ENCODE measurements at regions not wholly inside any gene's neighbourhood (a gene's known extent, or its start where the extent isn't known, plus 50 kb on each side); places are given as distances from the start of the nearest gene placed in this dataset.

DNA sequence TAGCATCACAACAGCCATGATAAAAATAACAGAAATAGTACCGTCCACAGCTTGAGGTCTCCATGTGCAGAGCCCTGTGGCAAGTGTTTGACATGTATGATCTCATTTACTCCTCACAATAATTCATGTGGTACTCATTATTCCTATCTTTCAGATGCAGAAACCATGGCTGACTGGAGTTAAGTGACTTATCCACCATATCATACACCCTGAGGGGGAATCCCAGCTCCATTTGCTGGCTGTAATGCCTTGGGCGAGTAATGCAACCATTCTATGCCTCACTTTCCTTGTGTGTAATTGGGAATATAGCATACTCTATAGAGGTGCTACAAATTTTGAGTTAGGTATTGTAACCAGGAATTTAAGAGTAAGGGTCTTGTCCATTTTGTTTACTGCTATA is 347.0 kb upstream of the CLINT1 start:
- Histone ChIP-seq H3K9me3 (ENCODE audit: control insufficient read depth, insufficient read depth, low read depth, low read length) (no peaks in the 10 kb centered on the region), H3K27ac (ENCODE audit: insufficient read depth, low read length) (no peak overlapping the region), H3K4me2 (ENCODE audit: extremely low read depth, insufficient read depth, low read length) (no peak overlapping the region), H3K4me3 (replicated peaks in 1 of 4; ENCODE audit: control extremely low read depth in 1 of 4, insufficient read depth in 1 of 4, low read depth in 3 of 4, low read length in 4 of 4) (no peak overlapping the region), H3K36me3 (ENCODE audit: control insufficient read depth, insufficient read depth, low read length) (no peaks in the 10 kb centered on the region), H3K79me2 (ENCODE audit: control insufficient read depth, insufficient read depth, low read length) (no peaks in the 10 kb centered on the region), H3K9ac (ENCODE audit: insufficient read depth, low read length) (no peak overlapping the region), H4K20me1 (ENCODE audit: control insufficient read depth, extremely low read depth, insufficient read depth, low read length) (no peaks in the 10 kb centered on the region), H3K27me3 (ENCODE audit: control insufficient read depth, insufficient read depth, low read length) (peaks cover 2% of the 10 kb centered on the region), H3K4me1 (ENCODE audit: control insufficient read depth, extremely low read depth, insufficient read depth, low read length) (no peaks in the 10 kb centered on the region), H2AFZ (ENCODE audit: low read length) (no peak overlapping the region)
- TF ChIP-seq, protein P1, sequence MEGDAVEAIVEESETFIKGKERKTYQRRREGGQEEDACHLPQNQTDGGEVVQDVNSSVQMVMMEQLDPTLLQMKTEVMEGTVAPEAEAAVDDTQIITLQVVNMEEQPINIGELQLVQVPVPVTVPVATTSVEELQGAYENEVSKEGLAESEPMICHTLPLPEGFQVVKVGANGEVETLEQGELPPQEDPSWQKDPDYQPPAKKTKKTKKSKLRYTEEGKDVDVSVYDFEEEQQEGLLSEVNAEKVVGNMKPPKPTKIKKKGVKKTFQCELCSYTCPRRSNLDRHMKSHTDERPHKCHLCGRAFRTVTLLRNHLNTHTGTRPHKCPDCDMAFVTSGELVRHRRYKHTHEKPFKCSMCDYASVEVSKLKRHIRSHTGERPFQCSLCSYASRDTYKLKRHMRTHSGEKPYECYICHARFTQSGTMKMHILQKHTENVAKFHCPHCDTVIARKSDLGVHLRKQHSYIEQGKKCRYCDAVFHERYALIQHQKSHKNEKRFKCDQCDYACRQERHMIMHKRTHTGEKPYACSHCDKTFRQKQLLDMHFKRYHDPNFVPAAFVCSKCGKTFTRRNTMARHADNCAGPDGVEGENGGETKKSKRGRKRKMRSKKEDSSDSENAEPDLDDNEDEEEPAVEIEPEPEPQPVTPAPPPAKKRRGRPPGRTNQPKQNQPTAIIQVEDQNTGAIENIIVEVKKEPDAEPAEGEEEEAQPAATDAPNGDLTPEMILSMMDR (conservative IDR thresholded peaks at IDR 0.05 in 1 of 2, IDR thresholded peaks at IDR 0.05 in 1 of 2; ENCODE audit: low read depth in 1 of 2, low read length in 2 of 2), result no peak
- no peak for TF ChIP-seq EZH2 (IDR thresholded peaks at IDR 0.05; ENCODE audit: low read length, missing control alignments)
- no peak for DNase-seq (ENCODE audit: low read depth in 2 of 2)

DNA sequence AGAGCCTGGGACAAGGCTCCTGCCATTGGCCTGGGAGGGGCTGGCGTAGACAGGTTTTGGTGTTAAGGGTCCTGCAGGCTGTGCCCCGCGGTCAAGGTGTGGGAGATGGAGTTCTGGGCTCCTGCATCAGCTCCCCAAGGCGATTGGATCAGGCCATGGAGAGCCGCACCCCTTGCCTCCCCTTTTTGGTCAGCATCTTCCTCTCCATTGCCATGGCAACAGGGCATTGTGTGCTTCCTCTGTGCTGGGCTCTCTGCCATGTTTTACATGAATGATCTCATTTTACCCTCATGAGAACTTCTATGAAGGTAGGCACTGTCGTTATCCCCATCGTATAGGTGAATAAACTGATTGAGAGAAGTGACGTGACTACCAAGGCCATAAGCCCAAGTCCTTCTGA is 344.3 kb upstream of the CLINT1 start:
- H3K4me2 ChIP-seq (ENCODE audit: extremely low read depth, insufficient read depth, low read length), result no peak overlapping the region
- H3K36me3 ChIP-seq (ENCODE audit: control insufficient read depth, insufficient read depth, low read length), result no peaks in the 10 kb centered on the region
- no peak for DNase-seq (ENCODE audit: low read depth in 2 of 2)
- peaks cover 2% of the 10 kb centered on the region for H3K27me3 ChIP-seq (ENCODE audit: control insufficient read depth, insufficient read depth, low read length)
- no peak overlapping the region for H3K27ac ChIP-seq (ENCODE audit: insufficient read depth, low read length)
- no peaks in the 10 kb centered on the region for H3K4me1 ChIP-seq (ENCODE audit: control insufficient read depth, extremely low read depth, insufficient read depth, low read length)
- H3K9ac ChIP-seq (ENCODE audit: insufficient read depth, low read length), result no peak overlapping the region
- TF ChIP-seq, protein P1 (conservative IDR thresholded peaks at IDR 0.05 in 1 of 2, IDR thresholded peaks at IDR 0.05 in 1 of 2; ENCODE audit: low read depth in 1 of 2, low read length in 2 of 2), result no peak
- TF ChIP-seq EZH2 (IDR thresholded peaks at IDR 0.05; ENCODE audit: low read length, missing control alignments), result no peak
- no peak overlapping the region for H3K4me3 ChIP-seq (replicated peaks in 1 of 4; ENCODE audit: control extremely low read depth in 1 of 4, insufficient read depth in 1 of 4, low read depth in 3 of 4, low read length in 4 of 4)
- no peaks in the 10 kb centered on the region for H3K79me2 ChIP-seq (ENCODE audit: control insufficient read depth, insufficient read depth, low read length)
- H2AFZ ChIP-seq (ENCODE audit: low read length), result no peak overlapping the region
- H3K9me3 ChIP-seq (ENCODE audit: control insufficient read depth, insufficient read depth, low read depth, low read length), result no peaks in the 10 kb centered on the region
- no peaks in the 10 kb centered on the region for H4K20me1 ChIP-seq (ENCODE audit: control insufficient read depth, extremely low read depth, insufficient read depth, low read length)

DNA sequence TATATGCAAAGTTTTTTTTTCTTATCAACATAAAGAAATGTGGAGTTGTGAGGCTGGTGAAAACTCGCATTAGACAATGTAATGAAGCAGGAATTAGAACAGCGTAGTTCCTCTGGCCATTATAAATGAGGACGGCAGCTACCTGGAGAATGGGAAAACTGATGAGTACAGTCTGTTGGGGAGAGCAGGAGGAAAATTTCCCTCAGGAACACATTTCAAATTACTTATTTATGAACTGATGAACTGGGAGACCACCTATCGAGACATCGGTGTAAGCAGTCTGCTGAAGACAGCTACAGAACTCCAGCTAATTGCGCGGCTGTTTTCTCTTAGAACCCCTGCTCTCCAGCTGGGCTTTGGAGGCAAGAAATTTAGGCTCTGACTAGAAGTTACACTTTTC is 343.9 kb upstream of the CLINT1 start:
- H3K4me2 ChIP-seq (ENCODE audit: extremely low read depth, insufficient read depth, low read length), result no peak overlapping the region
- H3K4me3 ChIP-seq (replicated peaks in 1 of 4; ENCODE audit: control extremely low read depth in 1 of 4, insufficient read depth in 1 of 4, low read depth in 3 of 4, low read length in 4 of 4), result no peak overlapping the region
- H4K20me1 ChIP-seq (ENCODE audit: control insufficient read depth, extremely low read depth, insufficient read depth, low read length), result no peaks in the 10 kb centered on the region
- H3K9ac ChIP-seq (ENCODE audit: insufficient read depth, low read length), result no peak overlapping the region
- no peaks in the 10 kb centered on the region for H3K79me2 ChIP-seq (ENCODE audit: control insufficient read depth, insufficient read depth, low read length)
- no peak overlapping the region for H3K27ac ChIP-seq (ENCODE audit: insufficient read depth, low read length)
- no peak for DNase-seq (ENCODE audit: low read depth in 2 of 2)
- H3K36me3 ChIP-seq (ENCODE audit: control insufficient read depth, insufficient read depth, low read length), result no peaks in the 10 kb centered on the region
- no peaks in the 10 kb centered on the region for H3K4me1 ChIP-seq (ENCODE audit: control insufficient read depth, extremely low read depth, insufficient read depth, low read length)
- no peaks in the 10 kb centered on the region for H3K9me3 ChIP-seq (ENCODE audit: control insufficient read depth, insufficient read depth, low read depth, low read length)
- TF ChIP-seq EZH2 (IDR thresholded peaks at IDR 0.05; ENCODE audit: low read length, missing control alignments), result no peak
- TF ChIP-seq, protein P1 (conservative IDR thresholded peaks at IDR 0.05 in 1 of 2, IDR thresholded peaks at IDR 0.05 in 1 of 2; ENCODE audit: low read depth in 1 of 2, low read length in 2 of 2), result no peak
- H3K27me3 ChIP-seq (ENCODE audit: control insufficient read depth, insufficient read depth, low read length), result peaks cover 2% of the 10 kb centered on the region
- no peak overlapping the region for H2AFZ ChIP-seq (ENCODE audit: low read length)
